NCI-H1436 treated with DMSO at 0.1 percent for 48 hours (cell line): ENCODE measurements at regions not wholly inside any gene's neighbourhood (a gene's known extent, or its start where the extent isn't known, plus 50 kb on each side); places are given as distances from the start of the nearest gene placed in this dataset.
"Not testable (repeated sequence)": the region's sequence is repeated elsewhere in the genome, so short reads cannot be mapped to it uniquely, and the experiment has no call there.

ENCODE experiments used
- DNase-seq: peaks from one replicate; lab custom pipeline; 2025; lab: John Stamatoyannopoulos, UW

GRCh38 chr4:67332627-67333026, 212.7 kb downstream of the CENPC start:
- DNase-seq: no peak

- no peak for DNase-seq
Measured at GRCh38 chr4:67328393-67328792, 216.9 kb downstream of the CENPC start.

- DNase-seq: no peak
Measured at GRCh38 chr4:67328018-67328278, 217.4 kb downstream of the CENPC start.

- DNase-seq: no peak
Measured at GRCh38 chr4:67327245-67328017, 217.9 kb downstream of the CENPC start.

GRCh38 chr4:67325791-67326190, 219.5 kb downstream of the CENPC start:
- no peak for DNase-seq

- DNase-seq: no peak
Measured at GRCh38 chr4:67320645-67321044, 224.7 kb downstream of the CENPC start.

GRCh38 chr4:67319607-67320006, 225.7 kb downstream of the CENPC start:
- DNase-seq: not testable (repeated sequence)

GRCh38 chr4:67300497-67301185, 244.7 kb downstream of the CENPC start:
- not testable (repeated sequence) for DNase-seq

- no peak for DNase-seq
Measured at GRCh38 chr4:67292636-67293035, 252.7 kb downstream of the CENPC start.

- no peak for DNase-seq
Measured at GRCh38 chr4:67292045-67292444, 253.3 kb downstream of the CENPC start.

- DNase-seq: no peak
Measured at GRCh38 chr4:67291644-67292043, 253.7 kb downstream of the CENPC start.

- no peak for DNase-seq
Measured at GRCh38 chr4:67288964-67289363, 256.3 kb downstream of the CENPC start.

GRCh38 chr4:67286724-67287123, 258.6 kb downstream of the CENPC start:
- no peak for DNase-seq

- no peak for DNase-seq
Measured at GRCh38 chr4:67282749-67283148, 262.6 kb downstream of the CENPC start.

GRCh38 chr4:67275179-67275750, 270.0 kb downstream of the CENPC start:
- DNase-seq: no peak

GRCh38 chr4:67274671-67275070, 270.6 kb downstream of the CENPC start:
- not testable (repeated sequence) for DNase-seq

- DNase-seq: no peak
Measured at GRCh38 chr4:67273666-67274065, 271.6 kb downstream of the CENPC start.

- DNase-seq: no peak
Measured at GRCh38 chr4:67261971-67262370, 283.3 kb downstream of the CENPC start.

GRCh38 chr4:67256388-67257043, 288.8 kb downstream of the CENPC start:
- no peak for DNase-seq

GRCh38 chr4:67250131-67250896, 295.0 kb downstream of the CENPC start:
- no peak for DNase-seq

- no peak for DNase-seq
Measured at GRCh38 chr4:67236788-67237187, 308.5 kb downstream of the CENPC start.

GRCh38 chr4:67236318-67236717, 309.0 kb downstream of the CENPC start:
- no peak for DNase-seq
